Ascending aorta (tissue), 2 donors: ENCODE measurements at regions not wholly inside any gene's neighbourhood (a gene's known extent, or its start where the extent isn't known, plus 50 kb on each side); places are given as distances from the start of the nearest gene placed in this dataset.

Experiments used
- DNase-seq, 2 donors: peaks; one replicate each; pipeline ENCODE4 v3.0.0-alpha.2; 2019; ENCODE audit warnings: low spot score in 2 of 2
- H3K27ac ChIP-seq, 2 donors: fragments of 200-600 bp; sonication (generic); one replicate each; pipeline ENCODE4 v1.5.1; 2016 to 2017; ENCODE audit warnings: mild to moderate bottlenecking in 1 of 2
- H3K27me3 ChIP-seq: fragments of 200-600 bp; sonication (generic); one replicate; pipeline ENCODE4 v1.5.1; 2017
- H3K36me3 ChIP-seq, 2 donors: fragments of 200-600 bp; sonication (generic); one replicate each; pipeline ENCODE4 v1.5.1; 2016
- H3K4me1 ChIP-seq, 2 donors: fragments of 200-600 bp; sonication (generic); one replicate each; pipeline ENCODE4 v1.5.1; 2016 to 2017; ENCODE audit warnings: mild to moderate bottlenecking in 1 of 2
- H3K4me3 ChIP-seq, 2 donors: fragments of 200-600 bp; sonication (generic); one replicate each; pipeline ENCODE4 v1.5.1; 2016 to 2017; ENCODE audit warnings: mild to moderate bottlenecking in 1 of 2
- H3K9me3 ChIP-seq, 2 donors: fragments of 200-600 bp; sonication (generic); one replicate each; pipeline ENCODE4 v1.5.1; 2016
- CTCF ChIP-seq, 3 experiments: fragments of 200-600 bp in 2 of 3; fragments of 450-650 bp in 1 of 3; sonication (generic) in 2 of 3; IDR thresholded peaks; one replicate each; pipeline ENCODE4 v1.5.1; 2016 to 2019; ENCODE audit warnings: antibody characterized with exemption in 3 of 3, mild to moderate bottlenecking in 1 of 3, moderate library complexity in 1 of 3
- intact Hi-C: fragments of 100-400 bp; cut with DNase I; formaldehyde crosslinking; loops from one replicate; pipeline ENCODE4 v1.15.1; 2023

- Histone ChIP-seq H3K4me1 (no peaks in the 10 kb centered on the region), H3K27me3 (no peaks in the 10 kb centered on the region), H3K36me3 (no peaks in the 10 kb centered on the region), H3K27ac (no peak overlapping the region), H3K4me3 (no peak overlapping the region), H3K9me3 (no peaks in the 10 kb centered on the region)
- no peak for DNase-seq
- TF ChIP-seq CTCF (IDR thresholded peaks at IDR 0.05) = no peak
- intact Hi-C loops = no loop called here
Observed at GRCh38 chr17:27218719-27219488, 75.0 kb upstream of the WSB1 start.

- H3K4me3 ChIP-seq = no peak overlapping the region
- H3K36me3 ChIP-seq = no peaks in the 10 kb centered on the region
- intact Hi-C loops = no loop called here
- DNase-seq = no peak
- TF ChIP-seq CTCF (IDR thresholded peaks at IDR 0.05) = no peak
- peaks cover 0 to 4% of the 10 kb centered on the region in 2 donors for H3K9me3 ChIP-seq
- H3K27ac ChIP-seq = no peak overlapping the region
- H3K4me1 ChIP-seq = no peaks in the 10 kb centered on the region
- no peaks in the 10 kb centered on the region for H3K27me3 ChIP-seq
Observed at GRCh38 chr17:27222515-27222914, 71.4 kb upstream of the WSB1 start.

GRCh38 chr17:27224526-27225315 is 69.2 kb upstream of the WSB1 start:
- Histone ChIP-seq H3K4me1 (no peaks in the 10 kb centered on the region), H3K27me3 (no peaks in the 10 kb centered on the region), H3K9me3 (peaks cover 0 to 4% of the 10 kb centered on the region in 2 donors), H3K4me3 (no peak overlapping the region), H3K27ac (no peak overlapping the region), H3K36me3 (no peaks in the 10 kb centered on the region)
- no peak for DNase-seq
- TF ChIP-seq CTCF (IDR thresholded peaks at IDR 0.05) = no peak
- intact Hi-C loops = no loop called here

- intact Hi-C loops = no loop called here
Observed at GRCh38 chr17:27226611-27227230, 67.2 kb upstream of the WSB1 start.

GRCh38 chr17:27230996-27231395 is 62.9 kb upstream of the WSB1 start:
- H3K27ac ChIP-seq = no peak overlapping the region
- no peaks in the 10 kb centered on the region for H3K27me3 ChIP-seq

More at GRCh38 chr17:27226611-27227230, 67.2 kb upstream of the WSB1 start:
- Histone ChIP-seq H3K27me3 (no peaks in the 10 kb centered on the region), H3K4me3 (no peak overlapping the region), H3K36me3 (no peaks in the 10 kb centered on the region), H3K27ac (no peak overlapping the region), H3K9me3 (peaks cover 0 to 4% of the 10 kb centered on the region in 2 donors), H3K4me1 (no peaks in the 10 kb centered on the region)
- no peak for TF ChIP-seq CTCF (IDR thresholded peaks at IDR 0.05)
- no peak for DNase-seq

More at GRCh38 chr17:27230996-27231395, 62.9 kb upstream of the WSB1 start:
- no peak for DNase-seq
- no peaks in the 10 kb centered on the region for H3K36me3 ChIP-seq
- intact Hi-C loops = no loop called here
- H3K4me3 ChIP-seq = no peak overlapping the region
- no peaks in the 10 kb centered on the region for H3K9me3 ChIP-seq
- H3K4me1 ChIP-seq = no peaks in the 10 kb centered on the region
- TF ChIP-seq CTCF (IDR thresholded peaks at IDR 0.05) = no peak
